HepG2 (cell line): ENCODE measurements at regions not wholly inside any gene's neighbourhood (a gene's known extent, or its start where the extent isn't known, plus 50 kb on each side); places are given as distances from the start of the nearest gene placed in this dataset.

ENCODE experiments used
- EP300 ChIP-seq, 3 experiments: sonication (generic) in 1 of 3; formaldehyde crosslinking in 1 of 3; IDR thresholded peaks; 2 replicates each; pipeline versions ENCODE4 v1.5.1 to v1.6.1; 2011 to 2020; ENCODE audit warnings: low read depth in 2 of 3, low read length in 2 of 3, borderline replicate concordance in 1 of 3, improper control_type of control experiment in 1 of 3, mild to moderate bottlenecking in 1 of 3, missing genetic modification reagents in 1 of 3, moderate library complexity in 1 of 3
- FOXC1 ChIP-seq: sonication (generic); formaldehyde crosslinking; IDR thresholded peaks from 2 replicates; pipeline ENCODE4 v1.8.0; 2022; ENCODE audit warnings: mild to moderate bottlenecking, missing genetic modification reagents, borderline replicate concordance
- HMGXB4 ChIP-seq, 2 experiments: sonication (generic) in 1 of 2; formaldehyde crosslinking in 1 of 2; IDR thresholded peaks; 2 replicates each; pipeline versions ENCODE4 v1.4.0 to v1.6.1; 2018 to 2020; ENCODE audit warnings: missing genetic modification reagents in 2 of 2, borderline replicate concordance in 1 of 2, low read depth in 1 of 2, mild to moderate bottlenecking in 1 of 2, missing biosample characterization in 1 of 2
- HNRNPH1 ChIP-seq: fragments of 200-400 bp; formaldehyde crosslinking; optimal IDR thresholded peaks from 2 replicates; pipeline ENCODE3; 2017; ENCODE audit warnings: mild to moderate bottlenecking, low read depth, low read length
- MBD4 ChIP-seq: IDR thresholded peaks from 2 replicates; pipeline ENCODE4 v1.6.1; 2012; ENCODE audit warnings: low read length, inconsistent platforms, borderline replicate concordance
- SSRP1 ChIP-seq: IDR thresholded peaks from 2 replicates; pipeline ENCODE4 v1.6.1; 2016; ENCODE audit warnings: control low read depth
- ZFP36L1 ChIP-seq: sonication (generic); formaldehyde crosslinking; IDR thresholded peaks from 2 replicates; pipeline ENCODE4 v1.8.0; 2022; ENCODE audit warnings: mild to moderate bottlenecking, missing genetic modification reagents, moderate library complexity
- ZNF687 ChIP-seq: sonication (generic); formaldehyde crosslinking; IDR thresholded peaks from 2 replicates; pipeline ENCODE4 v1.5.1; 2020; ENCODE audit warnings: mild to moderate bottlenecking, missing genetic modification reagents, moderate library complexity
- ZSCAN22 ChIP-seq: sonication (generic); formaldehyde crosslinking; IDR thresholded peaks from 2 replicates; pipeline ENCODE4 v1.4.0; 2020; ENCODE audit warnings: mild to moderate bottlenecking, missing genetic modification reagents

DNA sequence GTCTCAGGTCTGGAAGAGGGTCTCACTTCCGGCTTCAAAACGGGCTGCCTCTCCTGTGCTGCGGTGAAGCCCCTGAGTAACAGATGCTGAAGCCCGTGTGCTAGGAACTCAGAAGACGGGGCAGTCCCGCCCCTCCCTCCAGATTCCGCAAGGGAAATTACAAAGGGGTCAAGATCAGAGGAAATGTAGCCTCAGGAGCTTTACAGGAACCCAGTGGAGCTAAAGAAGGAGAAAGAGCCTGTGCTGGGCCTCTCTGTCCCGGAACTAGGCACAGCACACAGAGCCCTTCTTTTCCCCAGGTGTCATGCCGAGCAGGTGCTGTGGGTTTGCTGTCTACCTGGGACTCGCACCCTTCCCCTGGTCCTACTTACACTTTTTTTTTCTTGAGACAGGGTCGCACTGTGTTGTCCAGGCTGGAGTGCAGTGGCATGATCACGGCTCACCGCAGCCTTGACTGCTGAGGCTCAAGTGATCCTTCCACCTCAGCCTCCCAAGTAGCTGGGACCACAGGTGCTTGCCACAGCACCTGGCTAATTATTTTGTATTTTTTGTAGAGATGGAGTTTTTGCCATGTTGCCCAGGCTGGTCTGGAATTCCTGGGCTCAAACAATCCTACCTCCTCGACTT, 72.7 kb upstream of the MAP4K4 start (continued):
- TF ChIP-seq ZNF687 (CRISPR knock-in tag) (peak; percentile 12; the same call in 1 of the 2 replicates), EP300 (IDR thresholded peaks at IDR 0.05; ENCODE audit: low read depth in 2 of 2, low read length in 2 of 2) (no peak), EP300 (CRISPR knock-in tag; IDR thresholded peaks at IDR 0.05; ENCODE audit: borderline replicate concordance) (no peak), FOXC1 (CRISPR knock-in tag) (no peak), ZFP36L1 (CRISPR knock-in tag) (no peak), ZSCAN22 (CRISPR knock-in tag) (no peak), HNRNPH1 (no peak), MBD4 (no peak), HMGXB4 (CRISPR knock-in tag; IDR thresholded peaks at IDR 0.05; ENCODE audit: borderline replicate concordance in 1 of 2, low read depth in 1 of 2) (no peak), SSRP1 (no peak)
